IMR-90 (cell line): ENCODE measurements at regions not wholly inside any gene's neighbourhood (a gene's known extent, or its start where the extent isn't known, plus 50 kb on each side); places are given as distances from the start of the nearest gene placed in this dataset.

Experiments
- ATAC-seq: fragments of 200-7000 bp; cut with Tn5 transposase; 2 replicates; pipeline ENCODE4 v1.9.1; 2020; ENCODE audit warnings: low read depth, mild to moderate bottlenecking, moderate library complexity
- BruUV-seq: library from RNA; stranded (reverse); fragments of 400-500 nt; replicated peaks from 2 replicates; lab custom pipeline; 2021; lab: Mats Ljungman, UMichigan
- CTCF ChIA-PET: fragments of 300-600 bp; formaldehyde crosslinking; extraction: SDS; loops from one replicate; lab custom pipeline; 2021; ENCODE audit warnings: antibody characterized with exemption; lab: Yijun Ruan, JAX
- POLR2A ChIA-PET: fragments of 300-600 bp; sonication (Branson Sonifier 250); formaldehyde crosslinking; loops from one replicate; lab custom pipeline; 2022; ENCODE audit warnings: antibody characterized with exemption; ENCODE audit not compliant: unreplicated experiment; lab: Charles Lee
- DNase-seq: peaks from one replicate; pipeline ENCODE4 v3.0.0; 2013
- H2AFZ ChIP-seq: replicated peaks from 2 replicates; pipeline ENCODE3; 2013; ENCODE audit warnings: low read length, mild to moderate bottlenecking; ENCODE audit not compliant: poor library complexity
- H2AK5ac ChIP-seq: 2 replicates; pipeline ENCODE4 v1.6.1; 2013; ENCODE audit warnings: low read depth, low read length, inconsistent platforms
- H2AK9ac ChIP-seq: replicated peaks from 2 replicates; pipeline ENCODE3; 2013; ENCODE audit warnings: mild to moderate bottlenecking, low read depth, low read length, moderate library complexity; ENCODE audit not compliant: poor library complexity
- H2BK120ac ChIP-seq: 2 replicates; pipeline ENCODE4 v1.6.1; 2013; ENCODE audit warnings: low read depth, low read length, inconsistent platforms
- H2BK15ac ChIP-seq: 3 replicates; pipeline ENCODE4 v1.6.1; 2013; ENCODE audit warnings: low read depth, low read length, inconsistent platforms
- H2BK20ac ChIP-seq: 2 replicates; pipeline ENCODE4 v1.6.1; 2013; ENCODE audit warnings: low read depth, mild to moderate bottlenecking, inconsistent platforms, low read length, moderate library complexity
- H2BK5ac ChIP-seq: 2 replicates; pipeline ENCODE4 v1.6.1; 2013; ENCODE audit warnings: mild to moderate bottlenecking, low read depth, low read length, inconsistent platforms; ENCODE audit not compliant: poor library complexity, severe bottlenecking
- H3K14ac ChIP-seq: replicated peaks from 2 replicates; pipeline ENCODE4 v1.6.1; 2013; ENCODE audit warnings: low read depth, low read length, inconsistent platforms
- H3K18ac ChIP-seq: 2 replicates; pipeline ENCODE4 v1.6.1; 2013; ENCODE audit warnings: low read depth, low read length, control low read depth
- H3K23ac ChIP-seq: 2 replicates; pipeline ENCODE4 v1.6.1; 2013; ENCODE audit warnings: low read depth, low read length, inconsistent platforms
- H3K27ac ChIP-seq: 2 replicates; pipeline ENCODE4 v1.5.1; 2013; ENCODE audit warnings: mild to moderate bottlenecking, control low read depth, low read length; ENCODE audit not compliant: insufficient read depth
- H3K27me3 ChIP-seq: 2 replicates; pipeline ENCODE4 v1.6.1; 2013; ENCODE audit warnings: low read length; ENCODE audit not compliant: control insufficient read depth, insufficient read depth
- H3K36me3 ChIP-seq: 2 replicates; pipeline ENCODE4 v1.6.1; 2013; ENCODE audit warnings: low read length, mixed read lengths; ENCODE audit not compliant: control insufficient read depth, insufficient read depth
- H3K4ac ChIP-seq: 2 replicates; pipeline ENCODE4 v1.6.1; 2013; ENCODE audit warnings: low read depth, low read length, inconsistent platforms
- H3K4me1 ChIP-seq: 2 replicates; pipeline ENCODE4 v1.6.1; 2013; ENCODE audit warnings: low read length, mixed read lengths; ENCODE audit not compliant: control insufficient read depth, insufficient read depth
- H3K4me2 ChIP-seq: 2 replicates; pipeline ENCODE4 v1.6.1; 2013; ENCODE audit warnings: low read depth, mild to moderate bottlenecking, control low read depth, low read length, moderate library complexity
- H3K4me3 ChIP-seq: 2 replicates; pipeline ENCODE4 v1.5.1; 2013; ENCODE audit warnings: low read depth, mild to moderate bottlenecking, control low read depth, low read length, moderate library complexity; ENCODE audit not compliant: insufficient read depth
- H3K56ac ChIP-seq: 2 replicates; pipeline ENCODE4 v1.6.1; 2013; ENCODE audit warnings: low read length, inconsistent platforms; ENCODE audit not compliant: insufficient read depth; ENCODE audit errors: extremely low read depth
- H3K79me1 ChIP-seq, 2 experiments: 2 replicates each; pipeline ENCODE4 v1.6.1; 2013; ENCODE audit warnings: low read length in 2 of 2, inconsistent platforms in 1 of 2, low read depth in 1 of 2
- H3K9ac ChIP-seq: 2 replicates; pipeline ENCODE4 v1.6.1; 2013; ENCODE audit warnings: low read depth, low read length, control low read depth
- H3K9me1 ChIP-seq: 2 replicates; pipeline ENCODE4 v1.6.1; 2013; ENCODE audit warnings: low read length, inconsistent platforms; ENCODE audit not compliant: insufficient read depth
- H3K9me3 ChIP-seq: 2 replicates; pipeline ENCODE4 v1.6.1; 2013; ENCODE audit warnings: low read length; ENCODE audit not compliant: control insufficient read depth, insufficient read depth
- H4K20me1 ChIP-seq: 2 replicates; pipeline ENCODE4 v1.6.1; 2013; ENCODE audit warnings: low read length, inconsistent platforms; ENCODE audit not compliant: insufficient read depth
- H4K5ac ChIP-seq: 2 replicates; pipeline ENCODE4 v1.6.1; 2013; ENCODE audit warnings: mild to moderate bottlenecking, low read depth, low read length, control low read depth
- H4K8ac ChIP-seq, 2 experiments: 2 replicates each; pipeline ENCODE4 v1.6.1; 2013; ENCODE audit warnings: low read depth in 2 of 2, low read length in 2 of 2, control low read depth in 1 of 2, inconsistent platforms in 1 of 2
- H4K91ac ChIP-seq: 2 replicates; pipeline ENCODE4 v1.6.1; 2013; ENCODE audit warnings: low read depth, low read length, inconsistent platforms; ENCODE audit not compliant: insufficient read depth
- BHLHE40 ChIP-seq: fragments of 150-350 bp; IDR thresholded peaks from 2 replicates; pipeline ENCODE4 v1.6.1; 2016; ENCODE audit warnings: mild to moderate bottlenecking, low read depth, low read length
- CEBPB ChIP-seq: IDR thresholded peaks from 2 replicates; pipeline ENCODE4 v1.6.1; 2012; ENCODE audit warnings: low read depth, low read length, improper control_type of control experiment
- CHD1 ChIP-seq: IDR thresholded peaks from 2 replicates; pipeline ENCODE4 v1.6.1; 2012; ENCODE audit warnings: low read depth, low read length, improper control_type of control experiment
- FOS ChIP-seq: fragments of 150-350 bp; IDR thresholded peaks from 2 replicates; pipeline ENCODE4 v1.6.1; 2016; ENCODE audit warnings: low read depth, low read length
- MAFK ChIP-seq: IDR thresholded peaks from 2 replicates; pipeline ENCODE4 v1.6.1; 2012; ENCODE audit warnings: low read depth, low read length, improper control_type of control experiment
- MAZ ChIP-seq: IDR thresholded peaks from 2 replicates; pipeline ENCODE4 v1.6.1; 2012; ENCODE audit warnings: low read depth, mild to moderate bottlenecking, low read length, improper control_type of control experiment, moderate library complexity, borderline replicate concordance
- MXI1 ChIP-seq: IDR thresholded peaks from 2 replicates; pipeline ENCODE4 v1.6.1; 2012; ENCODE audit warnings: low read depth, mild to moderate bottlenecking, low read length, moderate library complexity, borderline replicate concordance
- NFE2L2 ChIP-seq: fragments of 150-350 bp; IDR thresholded peaks from 2 replicates; pipeline ENCODE4 v1.6.1; 2016; ENCODE audit warnings: low read depth, mild to moderate bottlenecking, low read length
- POLR2A ChIP-seq: IDR thresholded peaks from 2 replicates; pipeline ENCODE4 v1.6.1; 2012; ENCODE audit warnings: mild to moderate bottlenecking, low read depth, low read length
- RAD21 ChIP-seq: IDR thresholded peaks from 2 replicates; pipeline ENCODE4 v1.6.1; 2012; ENCODE audit warnings: low read length, improper control_type of control experiment
- RCOR1 ChIP-seq: IDR thresholded peaks from 2 replicates; pipeline ENCODE4 v1.6.1; 2012; ENCODE audit warnings: mild to moderate bottlenecking, low read length, improper control_type of control experiment; ENCODE audit not compliant: insufficient replicate concordance
- RFX5 ChIP-seq: IDR thresholded peaks from 2 replicates; pipeline ENCODE4 v1.8.0; 2012; ENCODE audit warnings: low read depth, mild to moderate bottlenecking, low read length, moderate library complexity
- SMC3 ChIP-seq: fragments of 150-350 bp; IDR thresholded peaks from 2 replicates; pipeline ENCODE4 v1.6.1; 2016; ENCODE audit warnings: low read depth, mild to moderate bottlenecking, antibody characterized with exemption, low read length, moderate library complexity
- USF2 ChIP-seq: fragments of 150-350 bp; IDR thresholded peaks from 2 replicates; pipeline ENCODE4 v1.6.1; 2017; ENCODE audit warnings: mild to moderate bottlenecking, antibody characterized with exemption, low read length, low read depth
- WGBS, 2 experiments: methylation state at CpG; one replicate each; pipeline versions ENCODE4 v1.1.5 to v1.1.7; 2013; ENCODE audit warnings: missing lambda C conversion rate in 2 of 2; ENCODE audit not compliant: insufficient read length in 1 of 2; ENCODE audit errors: extremely low coverage in 2 of 2; 5-methylcytosine and 5-hydroxymethylcytosine counted together
- dilution Hi-C: fragments of 300-500 bp; cut with HindIII; formaldehyde crosslinking; loops from one replicate; pipeline ENCODE4 v1.14.3; 2018; ENCODE audit warnings: low sequenced_read_pairs; ENCODE audit not compliant: unreplicated experiment
- in situ Hi-C: fragments of 300-500 bp; cut with MboI; formaldehyde crosslinking; loops from 3 replicates; pipeline ENCODE4 v1.14.3; 2019; ENCODE audit warnings: low sequenced_read_pairs, inconsistent platforms, mixed read lengths
- intact Hi-C: fragments of 100-400 bp; cut with micrococcal nuclease; formaldehyde crosslinking; loops from 2 replicates; pipeline ENCODE4 v1.10.0; 2022
- TF ChIP-seq, protein P1 (sequence below): conservative IDR thresholded peaks from 2 replicates; pipeline ENCODE4 v1.5.1; 2012; ENCODE audit warnings: mild to moderate bottlenecking, low read depth, low read length, improper control_type of control experiment
- TF ChIP-seq, protein P2 (sequence below): fragments of 150-350 bp; IDR thresholded peaks from 2 replicates; pipeline ENCODE4 v1.6.1; 2016; ENCODE audit warnings: low read depth, mild to moderate bottlenecking, low read length, moderate library complexity, borderline replicate concordance

DNA sequence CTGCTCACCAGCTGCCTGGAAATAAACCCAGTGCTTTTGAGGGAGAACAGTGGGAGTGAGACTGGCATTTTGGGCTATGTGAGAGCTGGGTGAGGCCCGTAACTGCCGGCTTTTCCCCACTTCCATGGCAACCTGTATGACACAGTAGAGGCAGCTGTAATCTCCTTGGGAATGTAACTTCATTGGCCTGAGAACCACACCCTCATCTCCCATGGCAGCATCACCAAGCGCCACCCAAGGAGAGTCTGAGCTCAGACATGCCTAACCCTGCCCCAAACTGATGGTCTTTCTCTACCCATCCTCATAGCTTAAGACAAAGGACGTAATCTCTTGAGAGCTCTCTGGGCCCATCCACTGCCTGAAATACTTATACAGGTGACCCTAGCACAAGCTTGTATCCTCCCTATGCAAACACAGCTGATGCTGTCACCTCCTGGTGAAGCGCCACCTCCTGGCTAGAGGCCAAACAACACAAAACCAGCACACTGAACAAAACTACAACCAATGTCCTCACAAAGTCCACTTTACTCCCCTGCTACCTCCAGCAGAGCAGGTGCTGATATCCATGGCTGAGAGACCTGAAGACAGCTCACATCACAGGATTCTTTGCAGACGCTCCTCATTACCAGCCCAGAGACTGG, 763.4 kb upstream of the NRXN1 start:
- Histone ChIP-seq H2AFZ (no peak overlapping the region), H4K5ac (no peak overlapping the region), H3K4me3 (no peak overlapping the region), H3K79me1 (no peaks in the 10 kb centered on the region), H3K56ac (no peak overlapping the region), H2AK5ac (no peak overlapping the region), H3K4ac (no peak overlapping the region), H3K18ac (no peak overlapping the region), H3K9me3 (no peaks in the 10 kb centered on the region), H3K9ac (no peak overlapping the region), H3K27ac (no peak overlapping the region), H2BK5ac (no peak overlapping the region), H4K91ac (no peak overlapping the region), H3K9me1 (no peaks in the 10 kb centered on the region), H4K8ac (no peak overlapping the region), H2AK9ac (no peak overlapping the region), H3K23ac (no peak overlapping the region), H3K4me1 (no peaks in the 10 kb centered on the region), H3K27me3 (no peaks in the 10 kb centered on the region), H2BK15ac (no peak overlapping the region), H3K4me2 (no peak overlapping the region), H2BK20ac (no peak overlapping the region), H3K14ac (no peak overlapping the region), H2BK120ac (no peak overlapping the region), H3K36me3 (no peaks in the 10 kb centered on the region), H4K20me1 (no peaks in the 10 kb centered on the region)
- ATAC-seq = no peak
- no TSS peak for BruUV-seq
- dilution Hi-C loops (no loop called here), intact Hi-C loops (no loop called here), in situ Hi-C loops (no loop called here)
- no peak for TF ChIP-seq POLR2A
- no peak for TF ChIP-seq MAFK
- no peak for TF ChIP-seq RFX5
- TF ChIP-seq, protein P1, sequence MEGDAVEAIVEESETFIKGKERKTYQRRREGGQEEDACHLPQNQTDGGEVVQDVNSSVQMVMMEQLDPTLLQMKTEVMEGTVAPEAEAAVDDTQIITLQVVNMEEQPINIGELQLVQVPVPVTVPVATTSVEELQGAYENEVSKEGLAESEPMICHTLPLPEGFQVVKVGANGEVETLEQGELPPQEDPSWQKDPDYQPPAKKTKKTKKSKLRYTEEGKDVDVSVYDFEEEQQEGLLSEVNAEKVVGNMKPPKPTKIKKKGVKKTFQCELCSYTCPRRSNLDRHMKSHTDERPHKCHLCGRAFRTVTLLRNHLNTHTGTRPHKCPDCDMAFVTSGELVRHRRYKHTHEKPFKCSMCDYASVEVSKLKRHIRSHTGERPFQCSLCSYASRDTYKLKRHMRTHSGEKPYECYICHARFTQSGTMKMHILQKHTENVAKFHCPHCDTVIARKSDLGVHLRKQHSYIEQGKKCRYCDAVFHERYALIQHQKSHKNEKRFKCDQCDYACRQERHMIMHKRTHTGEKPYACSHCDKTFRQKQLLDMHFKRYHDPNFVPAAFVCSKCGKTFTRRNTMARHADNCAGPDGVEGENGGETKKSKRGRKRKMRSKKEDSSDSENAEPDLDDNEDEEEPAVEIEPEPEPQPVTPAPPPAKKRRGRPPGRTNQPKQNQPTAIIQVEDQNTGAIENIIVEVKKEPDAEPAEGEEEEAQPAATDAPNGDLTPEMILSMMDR = no peak
- TF ChIP-seq MXI1 = no peak
- TF ChIP-seq, protein P2, sequence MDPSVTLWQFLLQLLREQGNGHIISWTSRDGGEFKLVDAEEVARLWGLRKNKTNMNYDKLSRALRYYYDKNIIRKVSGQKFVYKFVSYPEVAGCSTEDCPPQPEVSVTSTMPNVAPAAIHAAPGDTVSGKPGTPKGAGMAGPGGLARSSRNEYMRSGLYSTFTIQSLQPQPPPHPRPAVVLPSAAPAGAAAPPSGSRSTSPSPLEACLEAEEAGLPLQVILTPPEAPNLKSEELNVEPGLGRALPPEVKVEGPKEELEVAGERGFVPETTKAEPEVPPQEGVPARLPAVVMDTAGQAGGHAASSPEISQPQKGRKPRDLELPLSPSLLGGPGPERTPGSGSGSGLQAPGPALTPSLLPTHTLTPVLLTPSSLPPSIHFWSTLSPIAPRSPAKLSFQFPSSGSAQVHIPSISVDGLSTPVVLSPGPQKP = no peak
- no peak for TF ChIP-seq FOS
- TF ChIP-seq CEBPB = no peak
- no peak for TF ChIP-seq MAZ
- TF ChIP-seq BHLHE40 = no peak
- TF ChIP-seq RAD21 = no peak
- no peak for TF ChIP-seq USF2
- no peak for TF ChIP-seq RCOR1
- no peak for TF ChIP-seq SMC3
- TF ChIP-seq CHD1 = no peak
- no peak for TF ChIP-seq NFE2L2
- ChIA-PET CTCF (no interaction called here), POLR2A (no interaction called here)
- no peak for DNase-seq
- WGBS, 2 experiments = 61% methylated on average over 2 of the region's 6 CpGs; no CpG with 5 or more reads in 1 of the 2 experiments
